Posterior cingulate gyrus (tissue), 11 donors: ENCODE measurements at regions not wholly inside any gene's neighbourhood (a gene's known extent, or its start where the extent isn't known, plus 50 kb on each side); places are given as distances from the start of the nearest gene placed in this dataset.

Source experiments
- DNase-seq, 10 donors: peaks; one replicate each; pipeline versions ENCODE4 v3.0.0 to v3.0.0-alpha.2; 2020 to 2021; ENCODE audit warnings: mixed read lengths in 3 of 10
- intact Hi-C: fragments of 100-400 bp; cut with DNase I; formaldehyde crosslinking; loops from one replicate; pipeline ENCODE4 v1.15.1; 2023

- peak in 8 of 10 donors; percentile 13 to 92 (median 46) for DNase-seq
- intact Hi-C loops = loop anchor here (10.0 kb wide), 1 partner anchor 509 kb away; no protein-coding TSS in a partner anchor
These were observed 342.4 kb downstream of the BCOR start for GRCh38 chrX:39755143-39756032.

GRCh38 chrX:39756086-39756883 is 341.5 kb downstream of the BCOR start:
- intact Hi-C loops = loop anchor here (10.0 kb wide), 1 partner anchor 509 kb away; no protein-coding TSS in a partner anchor
- DNase-seq = no peak

- DNase-seq = no peak
- intact Hi-C loops = loop anchor here (10.0 kb wide), 1 partner anchor 507 kb away; no protein-coding TSS in a partner anchor
These were observed 339.8 kb downstream of the BCOR start for GRCh38 chrX:39757971-39758370.

- no peak for DNase-seq
- intact Hi-C loops = loop anchor here (10.0 kb wide), 1 partner anchor 506 kb away; no protein-coding TSS in a partner anchor
These were observed 338.8 kb downstream of the BCOR start for GRCh38 chrX:39758791-39759525.

- intact Hi-C loops = loop anchor here (10.0 kb wide), 1 partner anchor 505 kb away; no protein-coding TSS in a partner anchor
- peak in 4 of 10 donors; percentile 13 to 86 (median 46) for DNase-seq
These were observed 338.1 kb downstream of the BCOR start for GRCh38 chrX:39759526-39760224.

GRCh38 chrX:39760930-39761329 is 336.8 kb downstream of the BCOR start:
- no peak for DNase-seq
- intact Hi-C loops = no loop called here

- intact Hi-C loops = no loop called here
- DNase-seq = no peak
These were observed 335.4 kb downstream of the BCOR start for GRCh38 chrX:39762266-39762841.

GRCh38 chrX:39764441-39764914 is 333.3 kb downstream of the BCOR start:
- intact Hi-C loops = no loop called here
- DNase-seq = no peak

- intact Hi-C loops = no loop called here
- DNase-seq = no peak
These were observed 332.4 kb downstream of the BCOR start for GRCh38 chrX:39765327-39765726.

GRCh38 chrX:39766085-39766726 is 331.6 kb downstream of the BCOR start:
- intact Hi-C loops = no loop called here
- no peak for DNase-seq

- peak in 1 of 10 donors; percentile 16 for DNase-seq
- intact Hi-C loops = no loop called here
These were observed 330.9 kb downstream of the BCOR start for GRCh38 chrX:39766855-39767254.

GRCh38 chrX:39767446-39767845 is 330.3 kb downstream of the BCOR start:
- intact Hi-C loops = no loop called here
- no peak for DNase-seq

GRCh38 chrX:39769748-39770147 is 328.0 kb downstream of the BCOR start:
- no peak for DNase-seq
- intact Hi-C loops = no loop called here

GRCh38 chrX:39771089-39771488 is 326.7 kb downstream of the BCOR start:
- DNase-seq = no peak
- intact Hi-C loops = no loop called here

- intact Hi-C loops = no loop called here
- no peak for DNase-seq
These were observed 325.5 kb downstream of the BCOR start for GRCh38 chrX:39772057-39772832.

- intact Hi-C loops = no loop called here
- no peak for DNase-seq
These were observed 324.6 kb downstream of the BCOR start for GRCh38 chrX:39773150-39773549.

- intact Hi-C loops = no loop called here
- no peak for DNase-seq
These were observed 323.6 kb downstream of the BCOR start for GRCh38 chrX:39773923-39774773.
